Ovary (tissue), 7 donors: ENCODE measurements at regions not wholly inside any gene's neighbourhood (a gene's known extent, or its start where the extent isn't known, plus 50 kb on each side); places are given as distances from the start of the nearest gene placed in this dataset.

Experiments
- DNase-seq, 5 donors: peaks; one replicate each; pipeline ENCODE4 v3.0.0-alpha.2; 2019 to 2020
- H3K27ac ChIP-seq, 2 donors: fragments of 200-600 bp; one replicate each; pipeline versions ENCODE4 v1.5.1 to v1.8.0; 2019 to 2022
- H3K27me3 ChIP-seq: fragments of 200-600 bp; one replicate; pipeline ENCODE4 v1.8.0; 2022
- H3K36me3 ChIP-seq: fragments of 200-600 bp; sonication (generic); one replicate; pipeline ENCODE4 v1.5.1; 2019
- H3K4me1 ChIP-seq: one replicate; pipeline ENCODE4 v1.8.1; 2013; ENCODE audit warnings: mild to moderate bottlenecking, moderate library complexity; ENCODE audit not compliant: insufficient read depth
- H3K4me3 ChIP-seq: fragments of 200-600 bp; sonication (generic); one replicate; pipeline ENCODE4 v1.5.1; 2017
- H3K9me3 ChIP-seq, 2 donors: fragments of 200-600 bp in 1 of 2; sonication (generic) in 1 of 2; one replicate each; pipeline versions ENCODE4 v1.5.1 to v1.8.1; 2013 to 2019; ENCODE audit warnings: mild to moderate bottlenecking in 1 of 2, moderate library complexity in 1 of 2
- EP300 ChIP-seq: sonication (generic); formaldehyde crosslinking; IDR thresholded peaks from one replicate; pipeline ENCODE4 v1.6.1; 2017; ENCODE audit warnings: antibody characterized with exemption
- POLR2A ChIP-seq: fragments of 450-650 bp; IDR thresholded peaks from one replicate; pipeline ENCODE4 v1.6.1; 2017; ENCODE audit warnings: antibody characterized with exemption, mild to moderate bottlenecking, moderate library complexity
- WGBS, 3 donors: extraction: QIAGEN DNeasy Blood & Tissue Kit in 1 of 3; methylation state at CpG; one replicate each; pipeline versions ENCODE4 v1.1.5 to v1.1.7; 2013 to 2017; 5-methylcytosine and 5-hydroxymethylcytosine counted together
- intact Hi-C, 4 donors: fragments of 100-400 bp; cut with DNase I; formaldehyde crosslinking; loops; one replicate each; pipeline versions ENCODE4 v1.11.0 to v1.15.1; 2022 to 2023
- TF ChIP-seq, protein P1 (sequence below), 3 donors: fragments of 450-650 bp in 2 of 3; fragments of 200-600 bp in 1 of 3; IDR thresholded peaks; one replicate each; pipeline versions ENCODE4 v1.5.1 to v1.8.0; 2016 to 2022; ENCODE audit warnings: antibody characterized with exemption in 3 of 3, mild to moderate bottlenecking in 1 of 3
- donor health status: DM: no; HTN: no; CAD: no; lungs with moderate emphysema.
- donor health status: DM: no; HTN: no; CAD: no.
- donor health status: Bipolar disorder and iron deficiency.
- donor health status: DM: no; HTN: no; CAD: no.
- donor health status: DM: yes; HTN: yes; CAD: no.

- intact Hi-C loops, result no loop called here
- no peak overlapping the region for H3K4me3 ChIP-seq
- no peak for DNase-seq
- no peaks in the 10 kb centered on the region for H3K36me3 ChIP-seq
- no peaks in the 10 kb centered on the region for H3K27me3 ChIP-seq
- 66 to 74% (median 74%) methylated on average over 3 of the region's 3 CpGs for WGBS, 3 donors
- no peak overlapping the region for H3K27ac ChIP-seq
- no peaks in the 10 kb centered on the region for H3K9me3 ChIP-seq
- no peaks in the 10 kb centered on the region for H3K4me1 ChIP-seq
- TF ChIP-seq POLR2A (no peak), EP300 (no peak)
- TF ChIP-seq, protein P1, sequence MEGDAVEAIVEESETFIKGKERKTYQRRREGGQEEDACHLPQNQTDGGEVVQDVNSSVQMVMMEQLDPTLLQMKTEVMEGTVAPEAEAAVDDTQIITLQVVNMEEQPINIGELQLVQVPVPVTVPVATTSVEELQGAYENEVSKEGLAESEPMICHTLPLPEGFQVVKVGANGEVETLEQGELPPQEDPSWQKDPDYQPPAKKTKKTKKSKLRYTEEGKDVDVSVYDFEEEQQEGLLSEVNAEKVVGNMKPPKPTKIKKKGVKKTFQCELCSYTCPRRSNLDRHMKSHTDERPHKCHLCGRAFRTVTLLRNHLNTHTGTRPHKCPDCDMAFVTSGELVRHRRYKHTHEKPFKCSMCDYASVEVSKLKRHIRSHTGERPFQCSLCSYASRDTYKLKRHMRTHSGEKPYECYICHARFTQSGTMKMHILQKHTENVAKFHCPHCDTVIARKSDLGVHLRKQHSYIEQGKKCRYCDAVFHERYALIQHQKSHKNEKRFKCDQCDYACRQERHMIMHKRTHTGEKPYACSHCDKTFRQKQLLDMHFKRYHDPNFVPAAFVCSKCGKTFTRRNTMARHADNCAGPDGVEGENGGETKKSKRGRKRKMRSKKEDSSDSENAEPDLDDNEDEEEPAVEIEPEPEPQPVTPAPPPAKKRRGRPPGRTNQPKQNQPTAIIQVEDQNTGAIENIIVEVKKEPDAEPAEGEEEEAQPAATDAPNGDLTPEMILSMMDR (IDR thresholded peaks at IDR 0.05), result no peak
Observed at GRCh38 chr2:6171294-6171693, 479.1 kb downstream of the SOX11 start.

- WGBS, 3 donors, result 24 to 35% (median 33%) methylated on average over 2 of the region's 2 CpGs
Observed at GRCh38 chr2:6177811-6178210, 485.6 kb downstream of the SOX11 start.

DNA sequence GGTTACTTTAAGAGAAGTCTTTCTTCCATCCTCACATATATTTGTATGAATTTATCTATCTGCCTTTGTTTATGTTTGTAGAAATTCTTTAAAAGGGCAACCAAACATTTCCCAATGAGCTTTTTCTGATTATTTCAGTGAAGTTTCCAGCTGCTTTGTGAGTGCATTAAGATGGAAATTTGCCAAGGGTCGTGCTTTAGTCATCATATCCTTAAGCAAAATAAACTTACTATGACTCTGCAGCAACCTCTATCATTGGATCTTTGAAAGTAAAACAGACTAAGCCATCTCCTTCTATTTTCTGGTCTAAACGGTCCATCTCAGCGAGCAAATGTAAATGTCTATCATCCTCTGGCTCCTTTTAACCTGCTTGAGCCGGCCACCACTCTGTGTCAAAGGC, 489.3 kb downstream of the SOX11 start:
- H3K36me3 ChIP-seq, result no peaks in the 10 kb centered on the region
- H3K27ac ChIP-seq, result no peak overlapping the region
- H3K4me1 ChIP-seq, result no peaks in the 10 kb centered on the region
- H3K27me3 ChIP-seq, result no peaks in the 10 kb centered on the region
- no peaks in the 10 kb centered on the region for H3K9me3 ChIP-seq
- TF ChIP-seq, protein P1 (IDR thresholded peaks at IDR 0.05), result no peak
- 37 to 47% (median 40%) methylated on average over 4 of the region's 4 CpGs for WGBS, 3 donors
- H3K4me3 ChIP-seq, result no peak overlapping the region
- intact Hi-C loops, result no loop called here
- no peak for DNase-seq

More at GRCh38 chr2:6177811-6178210, 485.6 kb downstream of the SOX11 start:
- Histone ChIP-seq H3K27me3 (no peaks in the 10 kb centered on the region), H3K4me1 (no peaks in the 10 kb centered on the region), H3K9me3 (no peaks in the 10 kb centered on the region), H3K4me3 (no peak overlapping the region), H3K27ac (no peak overlapping the region), H3K36me3 (no peaks in the 10 kb centered on the region)
- no peak for DNase-seq
- intact Hi-C loops, result no loop called here
- TF ChIP-seq, protein P1 (IDR thresholded peaks at IDR 0.05), result no peak
- TF ChIP-seq EP300, result no peak

DNA sequence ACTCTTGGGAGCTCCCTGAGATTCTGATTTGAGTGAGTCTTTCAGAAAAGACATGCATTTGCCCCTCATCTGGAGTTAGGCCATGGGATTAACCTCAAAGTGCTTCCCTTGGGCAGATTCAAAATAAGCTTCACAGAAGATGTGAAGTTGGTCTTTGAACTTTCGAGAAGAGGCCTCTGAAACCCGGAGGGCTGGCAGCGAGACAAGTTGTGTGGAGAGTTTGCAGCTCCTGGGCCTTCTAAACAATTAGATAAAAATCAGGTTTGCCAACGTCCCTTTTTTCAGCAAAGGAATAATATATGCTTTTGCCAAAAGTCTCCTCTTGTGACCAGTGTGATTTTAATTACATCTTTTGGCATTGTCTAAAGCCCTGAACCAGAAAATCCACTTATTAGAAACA, 489.7 kb downstream of the SOX11 start:
- intact Hi-C loops, result no loop called here
- no peak overlapping the region for H3K4me3 ChIP-seq
- no peak overlapping the region for H3K27ac ChIP-seq
- TF ChIP-seq, protein P1 (IDR thresholded peaks at IDR 0.05), result no peak
- TF ChIP-seq POLR2A (no peak), EP300 (no peak)
- H3K27me3 ChIP-seq, result no peaks in the 10 kb centered on the region
- no peaks in the 10 kb centered on the region for H3K36me3 ChIP-seq
- H3K4me1 ChIP-seq, result no peaks in the 10 kb centered on the region
- DNase-seq, result no peak
- no peaks in the 10 kb centered on the region for H3K9me3 ChIP-seq
- 35 to 43% (median 37%) methylated on average over 4 of the region's 4 CpGs for WGBS, 3 donors

GRCh38 chr2:6183226-6183625, 491.0 kb downstream of the SOX11 start:
- no peaks in the 10 kb centered on the region for H3K27me3 ChIP-seq
- no peaks in the 10 kb centered on the region for H3K36me3 ChIP-seq
- H3K27ac ChIP-seq, result no peak overlapping the region
- no peaks in the 10 kb centered on the region for H3K4me1 ChIP-seq
- 92 to 96% (median 96%) methylated on average over 1 of the region's 1 CpG for WGBS, 3 donors
- DNase-seq, result no peak
- H3K4me3 ChIP-seq, result no peak overlapping the region
- intact Hi-C loops, result no loop called here
- TF ChIP-seq, protein P1 (IDR thresholded peaks at IDR 0.05), result no peak
- TF ChIP-seq EP300 (no peak), POLR2A (no peak)
- H3K9me3 ChIP-seq, result no peaks in the 10 kb centered on the region
